Fibroblast of peridontal ligament (primary cell): ENCODE measurements at regions not wholly inside any gene's neighbourhood (a gene's known extent, or its start where the extent isn't known, plus 50 kb on each side); places are given as distances from the start of the nearest gene placed in this dataset.

Experiments used
- DNase-seq: peaks from one replicate; pipeline ENCODE4 v3.0.0-alpha.2; 2010; ENCODE audit errors: extremely low read depth

DNA sequence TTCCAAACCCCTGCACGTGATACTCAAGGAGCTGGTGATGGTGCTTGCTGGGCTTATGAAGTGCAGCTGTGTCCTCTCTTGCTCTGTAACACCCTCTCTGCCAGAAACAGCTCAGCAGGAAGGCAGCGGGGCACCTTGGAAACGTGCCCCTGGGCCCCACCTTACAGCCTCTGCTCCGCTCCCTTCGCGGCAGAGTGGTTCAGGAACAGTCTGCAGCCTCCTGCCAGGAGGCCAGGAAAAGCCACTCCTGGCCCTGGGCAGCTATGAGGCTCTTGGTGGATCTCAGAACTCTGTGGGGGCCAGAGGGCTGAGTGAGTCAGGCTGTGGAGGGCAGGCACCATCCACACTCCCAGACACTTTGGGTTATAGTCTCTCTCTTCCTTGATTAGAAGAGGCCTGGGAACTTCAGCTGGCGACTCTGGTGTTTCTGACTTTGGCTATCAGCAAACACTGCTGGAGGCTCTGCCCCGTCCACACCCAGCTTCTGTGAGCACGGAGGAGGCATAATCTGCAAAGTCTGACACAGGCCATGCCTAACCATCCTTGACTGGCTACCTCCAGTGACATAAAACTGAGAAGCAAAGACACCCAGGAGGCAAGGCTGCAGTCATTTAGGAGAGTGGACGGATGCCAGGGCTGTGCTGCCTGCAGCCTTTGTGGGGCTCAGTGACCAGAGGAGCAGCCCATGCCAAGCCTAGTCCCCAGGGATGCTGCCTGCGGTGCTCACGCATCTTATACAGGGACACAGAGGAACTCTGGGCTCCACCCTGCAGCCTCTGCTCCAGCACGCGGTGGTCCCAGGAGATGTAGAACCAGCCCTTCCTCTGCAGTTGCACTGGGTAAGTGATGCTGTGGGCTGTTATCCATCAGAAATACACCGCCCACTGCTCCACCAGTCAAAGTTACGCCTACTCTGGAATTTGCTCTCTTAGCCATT lies 65.3 kb downstream of the METRNL start:
- peak; percentile 48 for DNase-seq

DNA sequence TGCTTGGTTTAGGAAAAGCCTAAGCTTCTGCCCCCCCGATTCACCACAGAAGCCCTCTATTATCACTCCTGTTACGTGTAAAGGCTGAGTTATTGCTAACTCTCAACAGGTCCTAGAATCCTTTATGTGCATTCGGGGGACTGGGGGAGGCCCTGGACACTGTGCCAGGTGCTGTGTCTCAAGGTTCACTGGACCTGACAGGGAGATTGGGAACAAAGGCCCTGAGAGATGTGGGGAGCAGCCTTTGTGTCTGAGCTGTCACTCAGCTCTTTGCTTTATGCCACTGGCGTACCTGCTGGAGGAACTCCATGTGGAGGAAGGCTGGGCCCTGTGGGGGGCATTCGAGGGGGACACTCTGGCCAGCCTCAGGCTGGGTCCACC lies 65.9 kb downstream of the METRNL start:
- DNase-seq: no peak

DNA sequence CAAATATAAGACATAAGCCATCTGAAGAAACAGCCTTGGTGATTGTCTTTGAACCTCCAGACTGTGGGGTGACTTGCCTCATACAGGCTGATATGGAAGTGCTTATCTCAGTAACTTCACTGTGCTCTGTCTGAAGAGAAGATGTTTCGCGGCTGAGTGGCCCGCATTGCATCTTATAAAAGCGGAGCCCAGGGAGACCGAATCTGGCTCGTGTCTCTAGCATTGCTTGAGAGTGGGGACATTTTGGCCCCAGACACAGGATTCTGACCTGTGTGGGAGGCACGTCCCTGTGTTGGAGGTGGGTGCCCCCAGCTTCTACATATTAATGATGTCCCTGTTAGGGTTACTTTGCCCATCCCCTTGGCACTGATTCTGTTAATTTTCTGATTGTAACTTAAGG lies 66.4 kb downstream of the METRNL start:
- no peak for DNase-seq

DNA sequence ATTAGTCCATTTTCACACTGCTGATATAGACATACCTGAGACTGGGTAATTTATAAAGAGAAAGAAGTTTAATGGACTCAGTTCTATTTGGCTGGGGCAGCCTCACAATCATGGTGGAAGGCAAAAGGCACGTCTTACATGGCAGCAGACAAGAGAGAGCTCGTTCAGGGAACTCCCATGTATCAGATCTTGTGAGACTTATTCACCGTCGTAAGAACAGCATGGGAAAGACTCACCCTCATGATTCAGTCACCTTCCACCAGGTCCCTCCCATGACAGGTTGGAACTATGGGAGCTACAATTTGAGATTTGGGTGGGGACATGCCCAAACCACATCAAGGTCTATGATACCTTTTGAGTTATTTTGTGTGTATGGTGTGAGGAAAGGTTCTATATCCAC lies 66.9 kb downstream of the METRNL start:
- DNase-seq: no peak

DNA sequence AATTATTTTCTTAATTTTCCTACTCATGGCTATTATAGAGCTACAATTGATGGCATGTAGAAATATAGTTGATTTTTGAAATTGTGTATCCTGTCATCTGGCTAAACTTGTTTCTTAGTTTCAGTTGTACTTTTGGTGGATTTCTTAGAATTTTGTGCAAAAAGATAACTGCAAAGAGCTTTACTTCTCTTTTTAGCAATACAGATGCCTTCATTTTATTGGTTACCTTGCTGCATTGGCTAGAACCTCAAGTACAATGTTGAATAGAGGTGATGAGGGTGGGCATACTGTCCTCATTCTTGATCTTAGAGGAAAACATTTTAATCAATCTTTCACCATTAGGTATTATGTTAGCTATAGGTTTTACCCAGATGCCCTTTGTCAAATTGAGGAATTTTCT lies 67.9 kb downstream of the METRNL start:
- no peak for DNase-seq

DNA sequence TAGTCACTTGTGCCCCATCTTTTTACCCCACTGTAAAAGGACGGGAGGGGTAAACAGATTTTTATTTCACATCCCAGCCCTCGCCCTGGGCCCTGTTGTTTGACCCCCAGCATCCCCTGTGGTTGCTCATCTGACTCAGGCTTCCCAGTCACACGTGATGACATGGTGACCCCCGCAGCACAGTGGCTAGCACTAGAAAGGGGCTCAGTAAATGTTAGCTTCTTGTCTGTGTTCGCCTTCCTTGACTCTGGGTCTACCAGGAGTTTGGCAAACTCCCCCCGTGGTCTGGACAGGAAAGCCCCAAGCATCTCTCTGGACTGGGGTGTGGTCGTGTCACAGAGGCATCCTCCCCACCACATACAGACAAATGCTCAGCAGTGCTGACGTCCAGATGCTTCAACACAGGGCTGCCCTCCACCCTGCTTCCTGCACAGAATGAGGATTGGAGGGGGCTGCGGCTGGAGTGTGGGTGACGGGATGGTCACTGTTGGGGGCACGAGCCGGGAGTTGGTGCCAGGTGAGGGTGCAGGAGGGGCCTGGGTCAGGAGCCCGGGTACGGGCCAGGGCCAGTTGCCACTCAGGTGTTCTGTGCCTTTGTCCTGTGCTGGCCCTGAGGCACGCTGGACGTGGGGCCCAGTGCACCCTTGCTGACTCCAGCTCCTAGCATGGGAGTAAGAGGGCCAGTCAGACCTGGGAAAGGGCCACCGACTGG lies 69.1 kb downstream of the METRNL start:
- no peak for DNase-seq

DNA sequence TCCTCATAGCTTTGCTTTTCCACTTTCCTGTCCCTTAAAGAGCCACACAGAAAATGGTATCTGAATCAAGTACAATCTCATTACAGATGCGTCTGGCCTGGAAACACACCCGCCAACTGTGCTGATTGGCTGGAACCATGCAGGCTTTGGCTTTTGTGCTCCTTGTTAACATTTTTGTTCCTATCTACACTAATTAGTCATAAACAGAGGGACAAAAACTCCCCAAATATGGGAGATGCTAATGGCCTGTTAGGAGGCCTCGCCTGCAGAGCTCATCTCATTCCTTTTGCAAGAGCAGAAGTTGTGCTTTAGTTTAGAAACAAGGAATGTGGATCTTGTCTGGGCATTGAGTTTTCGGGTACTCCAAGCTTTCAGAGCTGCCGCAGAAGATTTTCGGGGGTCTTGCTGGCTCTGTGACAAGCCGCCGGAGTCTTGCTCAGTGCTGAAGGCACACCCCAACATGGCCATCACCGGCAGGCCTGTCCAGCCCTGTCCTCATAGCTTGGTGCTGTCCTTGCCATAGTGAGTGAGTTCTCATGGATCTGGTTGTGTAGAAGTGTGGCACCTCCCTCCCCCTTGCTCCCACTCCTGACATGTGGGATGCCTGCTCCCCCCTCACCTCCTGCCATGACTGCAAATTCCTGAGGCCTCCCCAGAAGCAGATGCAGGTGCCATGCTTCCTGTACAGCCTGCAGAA lies 69.8 kb downstream of the METRNL start:
- DNase-seq: no peak

DNA sequence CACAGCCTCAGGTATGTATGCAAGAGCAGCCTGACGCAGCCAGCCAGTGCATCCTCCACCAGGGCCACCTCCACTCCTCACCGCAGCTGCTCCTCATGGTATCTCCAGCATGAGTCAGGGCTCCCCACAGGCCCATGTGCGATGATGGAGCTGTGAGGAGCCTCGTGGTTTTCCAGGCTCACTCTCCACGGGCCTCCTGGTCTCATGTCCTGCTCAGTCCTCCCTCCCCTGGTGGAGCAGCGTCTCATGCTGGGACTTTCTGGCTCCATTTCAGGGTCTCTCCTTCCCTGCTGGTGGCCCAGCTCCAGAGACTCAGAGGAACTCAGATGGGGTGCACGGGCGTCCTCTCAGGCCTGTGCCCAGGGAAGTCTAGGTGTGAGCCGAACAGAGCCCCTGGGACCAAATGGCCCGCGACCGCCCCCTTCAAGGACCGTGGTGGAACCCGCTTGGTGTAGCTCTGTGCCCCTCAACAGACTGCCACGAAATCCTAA lies 70.4 kb downstream of the METRNL start:
- no peak for DNase-seq

DNA sequence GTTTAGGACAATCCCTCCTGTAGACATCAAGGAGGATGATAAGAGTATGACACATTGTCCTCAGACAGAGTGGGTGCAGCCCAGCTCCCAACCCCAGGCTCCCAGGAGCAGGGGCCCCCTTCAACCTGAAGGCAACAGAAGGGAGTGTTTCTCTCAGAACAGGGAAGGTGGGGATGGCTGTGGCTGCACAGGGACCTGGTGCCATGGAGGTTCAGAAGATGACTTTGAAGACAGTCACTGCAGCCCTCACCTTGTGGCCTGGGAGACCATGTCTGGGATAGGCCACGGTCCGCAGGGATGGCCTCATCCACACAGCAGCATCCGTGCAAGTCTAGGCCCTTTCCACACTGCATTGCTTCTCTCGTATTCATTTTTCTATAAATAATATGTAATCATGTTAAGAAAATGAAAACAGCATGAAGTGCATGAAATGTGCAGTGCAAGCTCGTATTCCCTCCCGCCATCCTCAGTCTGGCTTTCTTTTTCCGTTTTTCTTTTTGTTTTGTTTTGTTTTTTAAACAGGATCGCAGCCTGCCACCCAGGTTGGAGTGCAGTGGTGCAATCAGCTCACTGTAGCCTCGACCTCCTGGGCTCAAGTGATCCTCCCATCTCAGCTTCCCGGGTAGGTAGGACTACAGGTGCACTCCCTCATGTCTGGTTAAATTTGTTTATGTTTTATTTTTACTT lies 71.1 kb downstream of the METRNL start:
- no peak for DNase-seq

DNA sequence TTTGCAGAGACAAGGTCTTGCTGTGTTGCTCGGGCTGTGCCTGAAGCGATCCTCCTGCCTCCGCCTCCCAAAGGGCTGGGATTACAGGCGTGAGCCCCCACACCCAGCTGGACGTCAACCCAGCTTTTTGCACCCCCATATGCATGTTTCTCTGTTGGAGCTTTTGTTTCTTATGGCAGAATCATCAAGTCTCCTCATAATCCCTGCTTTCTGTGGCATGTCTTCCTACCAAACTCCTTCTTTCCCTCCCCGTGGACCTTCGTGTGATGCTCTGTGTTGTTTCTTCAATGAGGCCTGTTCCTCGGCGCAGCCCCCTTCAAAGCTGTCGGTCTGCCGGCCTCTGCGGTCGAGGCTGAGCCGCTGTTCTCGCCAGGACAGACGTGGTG lies 71.6 kb downstream of the METRNL start:
- no peak for DNase-seq

DNA sequence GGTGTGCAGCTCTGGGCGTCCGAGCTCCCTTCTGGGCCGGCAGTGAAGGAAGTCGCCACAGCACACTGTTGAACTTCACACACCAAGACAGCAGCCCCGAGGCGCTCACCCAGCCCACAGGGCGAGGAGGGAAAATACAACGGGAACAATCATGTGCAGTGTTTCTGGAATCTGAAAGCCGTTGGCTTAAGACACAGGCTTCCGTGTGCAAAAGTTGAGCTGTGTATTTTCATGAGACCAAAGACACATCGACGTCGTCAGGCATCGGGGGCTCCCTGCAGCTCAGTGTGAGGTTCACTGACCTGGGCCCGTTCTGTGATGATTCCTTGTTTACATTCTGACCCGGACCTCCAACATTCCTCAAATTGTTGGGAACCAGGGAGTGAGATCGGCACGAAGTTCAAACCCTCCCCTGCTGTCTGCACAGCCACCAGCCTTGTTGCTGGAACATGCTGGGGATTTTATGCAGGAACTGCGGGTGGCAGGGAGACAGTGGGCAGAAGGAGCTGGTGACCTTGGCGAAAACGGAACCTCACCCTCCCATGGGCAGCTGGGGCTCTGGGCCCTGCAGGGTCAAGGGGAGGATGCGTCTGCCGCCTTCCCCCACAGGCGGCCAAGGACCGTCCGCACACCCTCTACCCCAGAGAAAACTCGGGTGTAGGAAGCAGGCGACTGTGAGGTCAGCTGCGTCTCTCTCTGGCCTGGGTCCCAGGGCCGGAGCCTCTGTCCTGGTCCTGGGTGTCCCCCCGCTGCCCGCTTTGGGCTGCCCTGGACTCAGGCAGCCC lies 72.2 kb downstream of the METRNL start:
- DNase-seq: peak; percentile 14

DNA sequence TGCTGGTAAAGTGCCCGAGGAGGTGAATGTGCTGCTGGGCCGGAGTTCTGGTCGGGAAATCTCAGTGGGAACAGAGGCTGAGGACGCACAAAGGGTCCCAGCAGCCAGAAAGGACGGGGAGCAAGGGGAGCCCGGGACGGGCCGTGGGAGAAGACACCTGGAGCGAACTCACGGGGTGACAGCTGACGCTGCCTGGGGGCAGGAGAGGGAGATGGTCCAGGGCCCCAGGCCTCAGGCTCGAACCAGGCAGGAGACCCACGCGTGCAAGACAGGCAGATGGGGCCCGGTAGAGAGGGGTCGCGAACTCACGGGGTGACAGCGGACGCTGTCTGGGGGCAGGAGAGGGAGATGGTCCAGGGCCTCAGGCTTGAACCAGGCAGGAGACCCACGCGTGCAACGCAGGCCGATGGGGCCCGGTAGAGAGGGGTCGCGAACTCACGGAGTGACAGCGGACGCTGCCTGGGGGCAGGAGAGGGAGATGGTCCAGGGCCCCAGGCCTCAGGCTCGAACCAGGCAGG lies 72.9 kb downstream of the METRNL start:
- no peak for DNase-seq

DNA sequence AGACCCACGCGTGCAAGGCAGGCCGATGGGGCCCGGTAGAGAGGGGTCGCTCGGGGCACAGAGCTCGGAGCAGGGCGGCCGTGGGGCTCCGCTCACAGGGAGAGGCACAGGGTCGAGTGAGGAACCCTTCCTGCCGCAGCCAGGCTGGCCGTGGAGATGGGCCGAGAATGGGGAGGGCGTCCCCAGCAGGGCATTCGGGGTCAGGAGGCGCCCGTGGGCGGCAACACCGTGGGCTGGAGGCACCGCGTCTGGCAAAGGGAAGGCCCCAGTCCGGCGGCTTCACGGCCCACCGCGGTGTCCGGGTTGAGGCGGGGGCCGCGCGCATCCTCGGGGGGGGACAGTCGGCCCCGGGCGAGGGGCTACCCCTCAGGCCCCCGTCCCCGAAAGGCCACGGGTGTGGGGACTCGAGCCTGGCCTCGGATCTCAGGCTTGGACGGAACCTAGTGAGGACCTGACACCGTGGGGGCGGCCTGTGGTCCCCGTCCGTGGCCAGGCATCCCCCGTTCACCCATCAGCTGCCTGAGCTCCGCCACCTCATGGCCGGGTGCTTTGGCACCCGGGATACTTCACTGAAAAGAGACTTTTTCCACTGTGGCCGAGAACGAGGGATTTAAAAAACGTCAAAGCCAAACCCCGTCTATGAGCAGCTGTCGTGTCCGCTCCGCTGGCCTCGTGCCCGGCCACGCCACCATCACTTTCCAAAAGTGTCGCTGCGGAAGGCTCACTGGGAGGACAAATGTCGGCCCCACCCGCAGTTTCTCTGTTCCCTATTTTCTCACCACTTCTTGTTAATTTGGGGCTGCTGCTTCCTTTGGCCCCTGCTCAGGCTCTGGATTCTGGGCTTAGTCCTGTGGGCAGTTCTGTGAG lies 73.6 kb downstream of the METRNL start:
- DNase-seq: no peak

DNA sequence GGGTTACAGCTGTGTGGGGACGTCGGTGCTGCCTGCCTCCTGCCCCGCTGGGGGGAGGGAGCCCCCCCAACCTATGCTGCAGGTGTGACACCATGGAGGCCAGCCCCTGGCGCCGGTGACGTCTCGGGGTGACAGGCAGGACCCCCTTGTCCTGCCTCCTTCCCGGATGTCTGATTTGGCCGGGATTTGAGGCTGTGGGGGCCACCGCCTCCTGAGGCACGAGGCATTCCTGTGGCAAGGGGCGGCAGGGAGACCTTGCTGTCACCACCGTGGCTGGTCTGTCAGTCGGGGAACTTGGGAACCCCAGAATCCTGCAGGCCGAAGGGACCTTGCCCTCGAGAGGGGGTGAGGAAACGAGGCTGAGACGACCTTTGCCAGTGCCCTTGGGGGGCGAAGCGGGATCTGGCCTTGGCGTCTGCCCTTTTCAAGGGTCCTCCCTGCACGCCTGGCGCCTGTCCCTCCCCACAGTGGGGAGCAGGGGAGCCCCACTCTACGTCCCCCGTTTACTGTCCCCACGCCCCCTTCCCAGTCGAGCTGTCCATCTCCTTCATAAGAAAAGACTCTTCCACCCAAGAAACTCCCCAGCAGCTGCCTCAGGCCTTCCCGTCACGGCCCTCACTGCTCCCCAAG lies 74.4 kb downstream of the METRNL start:
- DNase-seq: no peak

DNA sequence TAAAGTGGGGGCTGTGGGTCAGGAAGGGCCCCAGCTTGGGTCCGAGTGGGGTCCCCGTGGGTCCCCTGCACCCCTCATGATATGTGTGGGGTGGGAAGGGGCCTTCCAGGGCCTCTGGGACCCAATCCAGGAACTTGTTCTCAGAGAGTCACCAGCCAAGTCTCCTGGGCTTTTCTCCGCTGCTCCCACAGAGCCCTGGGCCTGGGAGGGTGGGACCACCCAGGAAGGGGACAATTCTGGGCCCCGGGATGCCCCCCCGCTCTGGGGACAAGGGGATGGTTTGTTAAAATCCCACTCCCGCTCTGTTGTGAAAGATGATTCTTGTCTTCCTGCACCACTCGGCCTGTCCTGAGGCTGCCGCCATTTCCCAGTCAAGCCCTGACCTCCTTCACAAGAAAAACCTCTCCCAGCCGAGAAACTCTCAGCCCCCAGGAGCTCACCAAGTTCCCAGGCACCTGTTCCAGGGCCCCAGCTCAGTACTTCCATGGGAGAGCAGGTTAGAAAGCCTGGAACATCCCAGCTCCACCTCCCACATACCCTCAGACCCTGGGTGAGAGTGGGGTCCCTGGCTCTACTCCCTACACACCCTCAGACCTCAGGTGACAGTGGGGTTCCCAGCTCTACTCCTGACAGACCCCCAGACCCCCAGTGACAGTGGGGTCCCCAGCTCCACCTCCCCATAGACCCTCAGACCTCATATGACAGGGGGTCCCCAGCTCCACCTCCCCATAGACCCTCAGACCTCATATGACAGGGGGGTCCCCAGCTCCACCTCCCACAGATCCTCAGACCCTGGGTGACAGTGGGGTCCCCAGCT lies 75.1 kb downstream of the METRNL start:
- DNase-seq: no peak

DNA sequence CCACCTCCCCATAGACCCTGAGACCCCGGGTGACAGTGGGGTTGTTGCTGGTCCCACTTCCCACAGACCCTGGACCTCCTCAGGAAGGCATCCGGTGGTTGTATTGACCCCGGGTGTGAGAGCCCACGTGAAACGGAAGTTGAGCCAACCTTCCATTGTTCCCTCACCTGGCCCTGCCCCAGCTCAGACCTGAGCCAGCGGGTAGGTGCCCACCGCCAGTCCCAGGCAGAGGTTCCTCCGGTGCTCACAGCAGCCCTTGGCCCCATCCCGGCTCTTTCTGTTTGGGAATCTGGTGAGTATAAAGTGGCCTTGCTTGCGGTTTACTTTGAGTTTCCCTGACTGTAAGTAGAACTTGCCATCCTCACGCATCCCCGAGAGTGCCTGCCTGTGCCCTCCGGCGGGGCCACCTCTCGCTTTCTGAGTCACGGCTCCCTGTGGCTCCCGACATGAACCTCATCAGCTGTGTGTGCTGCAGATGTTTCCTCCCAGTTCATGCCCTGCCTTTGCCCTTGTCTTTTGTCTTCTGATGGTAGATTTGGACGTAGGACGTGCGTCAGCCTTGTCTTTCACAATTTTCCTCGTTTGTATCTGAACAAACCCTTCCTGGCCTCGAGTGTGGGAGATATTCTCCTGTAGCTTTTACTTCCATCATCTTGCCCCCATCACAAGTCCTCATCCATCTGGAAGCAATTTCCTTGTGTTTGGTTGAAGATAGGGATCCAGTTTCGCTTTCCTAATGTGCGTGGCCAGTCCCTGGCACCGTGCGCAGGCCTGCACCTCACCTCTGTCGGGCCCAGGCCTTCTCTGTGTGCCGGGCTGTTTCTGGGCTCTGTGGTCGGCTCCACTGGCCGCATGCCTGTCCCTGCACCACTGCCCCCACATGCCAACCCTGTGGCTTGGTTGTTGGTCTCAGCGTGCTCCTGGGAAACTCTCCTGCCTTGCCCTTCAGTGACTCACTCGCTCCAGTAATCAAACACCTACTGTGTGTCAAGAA lies 76.0 kb downstream of the METRNL start:
- DNase-seq: peak; percentile 99

DNA sequence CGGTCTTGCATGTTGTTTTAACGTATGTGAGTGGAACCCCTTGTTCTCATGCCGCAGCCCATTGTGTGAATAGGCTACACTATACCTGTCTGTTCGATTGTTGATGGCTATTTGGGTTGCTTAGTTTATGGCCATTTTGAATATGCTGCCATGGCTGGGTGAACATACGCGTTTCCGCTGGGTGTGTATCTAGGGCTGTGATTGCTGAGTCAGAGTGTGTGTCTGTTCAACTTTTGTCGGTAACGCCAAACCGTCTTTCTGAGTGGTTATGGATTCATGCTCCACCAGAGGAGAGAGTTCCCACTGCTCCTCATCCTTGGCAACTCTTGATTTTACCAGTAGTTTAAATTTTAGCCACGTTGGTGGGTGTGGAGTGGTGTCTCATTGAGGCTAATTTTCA lies 77.0 kb downstream of the METRNL start:
- no peak for DNase-seq
